ENCODE measurements at regions not wholly inside any gene's neighbourhood (a gene's known extent, or its start where the extent isn't known, plus 50 kb on each side); places are given as distances from the start of the nearest gene placed in this dataset.

DNA sequence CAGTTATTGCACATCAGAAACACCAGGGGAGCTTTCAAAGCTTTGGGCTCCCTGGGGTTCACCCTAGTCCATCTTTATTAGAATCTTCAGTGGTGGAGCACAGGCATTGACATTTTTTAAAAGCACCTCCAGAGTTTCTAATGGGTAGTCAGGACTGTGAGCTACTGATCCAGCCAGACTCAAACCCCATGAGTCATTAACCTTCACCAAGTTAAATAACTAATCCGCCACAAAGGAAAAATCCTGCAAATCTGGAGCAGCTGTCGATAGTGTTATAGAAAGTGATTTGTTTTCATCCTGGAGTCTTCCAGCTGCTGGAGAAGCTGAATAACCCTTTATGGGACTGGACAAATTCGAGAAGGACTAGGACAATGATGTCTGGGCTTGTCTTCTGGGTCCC is 93.2 kb upstream of the PIRT start:
- H3K79me2 ChIP-seq (ENCODE audit: insufficient read depth, low read length): no peaks in the 10 kb centered on the region
- Mint-ChIP-seq H3K27me3 (ENCODE audit: low read depth) (no peaks in the 10 kb centered on the region; the same call in none of the 2 replicates), H3K9me3 (peaks cover 0 to 2% of the 10 kb centered on the region in 2 experiments; a peak in 2 of 5 replicates), H3K36me3 (ENCODE audit: insufficient read depth in 1 of 3, low read depth in 3 of 3) (no peaks in the 10 kb centered on the region; a peak in 1 of 7 replicates), H3K4me3 (no peak overlapping the region), H3K4me1 (peaks cover 15 to 21% of the 10 kb centered on the region in 2 experiments), H3K27ac (peak overlapping the region in 1 of 3 experiments; percentile 20; a peak in 1 of 7 replicates)
- no peaks in the 10 kb centered on the region for H3K27me3 ChIP-seq (ENCODE audit: insufficient read depth, low read length)
- DNase-seq: no peak
- no peaks in the 10 kb centered on the region for H3K79me1 ChIP-seq (ENCODE audit: insufficient read depth, low read depth, low read length, poor library complexity, severe bottlenecking)
- no peak overlapping the region for H3K4me2 ChIP-seq (ENCODE audit: insufficient read depth, insufficient read length, low read length)
- H3K4me1 ChIP-seq (ENCODE audit: insufficient read depth, low read length): peaks cover 2% of the 10 kb centered on the region; the same call in 1 of the 2 replicates
- H4K91ac ChIP-seq (ENCODE audit: insufficient read length, low read depth, low read length): no peak overlapping the region
- no CpG with 5 or more reads among the region's 3 CpGs for WGBS (ENCODE audit: extremely low coverage, insufficient read length, low lambda C conversion rate)
- H3K56ac ChIP-seq (ENCODE audit: insufficient read length, low read depth, low read length): no peak overlapping the region
- H2BK120ac ChIP-seq (ENCODE audit: low read depth, low read length, poor library complexity, severe bottlenecking): no peak overlapping the region
- H2BK5ac ChIP-seq (ENCODE audit: insufficient read length, low read length): no peak overlapping the region
- H3K23ac ChIP-seq (ENCODE audit: insufficient read length, low read depth, low read length): no peak overlapping the region
- H3K9ac ChIP-seq (ENCODE audit: extremely low read depth, insufficient read length, low read length): no peak overlapping the region
- H4K5ac ChIP-seq (ENCODE audit: insufficient read length, low read depth, low read length): no peak overlapping the region
- H4K8ac ChIP-seq (replicated peaks; ENCODE audit: insufficient read length, low read depth, low read length): no peak overlapping the region
- no peak overlapping the region for H3K14ac ChIP-seq (ENCODE audit: insufficient read depth, low read length)
- no peak overlapping the region for H2BK12ac ChIP-seq (ENCODE audit: insufficient read length, low read depth, low read length)
- no peak overlapping the region for H3T11ph ChIP-seq (ENCODE audit: low read length)
- H2AFZ ChIP-seq (ENCODE audit: low read length): no peak overlapping the region
- H2BK15ac ChIP-seq (ENCODE audit: low read depth, low read length): no peak overlapping the region
- H3K9me3 ChIP-seq (ENCODE audit: control insufficient read depth, low read depth, low read length): no peaks in the 10 kb centered on the region
- no peak overlapping the region for H3K27ac ChIP-seq (ENCODE audit: insufficient read length, low read depth, low read length)
- no peak overlapping the region for H2AK5ac ChIP-seq (ENCODE audit: insufficient read length, low read length)
- H3K23me2 ChIP-seq (ENCODE audit: insufficient read length, low read depth, low read length, poor library complexity, severe bottlenecking): no peaks in the 10 kb centered on the region
- H4K20me1 ChIP-seq (ENCODE audit: control insufficient read depth, insufficient read depth, insufficient read length): no peaks in the 10 kb centered on the region
- H2BK20ac ChIP-seq (ENCODE audit: low read depth, low read length, poor library complexity, severe bottlenecking): no peak overlapping the region
- TF ChIP-seq, protein P1, sequence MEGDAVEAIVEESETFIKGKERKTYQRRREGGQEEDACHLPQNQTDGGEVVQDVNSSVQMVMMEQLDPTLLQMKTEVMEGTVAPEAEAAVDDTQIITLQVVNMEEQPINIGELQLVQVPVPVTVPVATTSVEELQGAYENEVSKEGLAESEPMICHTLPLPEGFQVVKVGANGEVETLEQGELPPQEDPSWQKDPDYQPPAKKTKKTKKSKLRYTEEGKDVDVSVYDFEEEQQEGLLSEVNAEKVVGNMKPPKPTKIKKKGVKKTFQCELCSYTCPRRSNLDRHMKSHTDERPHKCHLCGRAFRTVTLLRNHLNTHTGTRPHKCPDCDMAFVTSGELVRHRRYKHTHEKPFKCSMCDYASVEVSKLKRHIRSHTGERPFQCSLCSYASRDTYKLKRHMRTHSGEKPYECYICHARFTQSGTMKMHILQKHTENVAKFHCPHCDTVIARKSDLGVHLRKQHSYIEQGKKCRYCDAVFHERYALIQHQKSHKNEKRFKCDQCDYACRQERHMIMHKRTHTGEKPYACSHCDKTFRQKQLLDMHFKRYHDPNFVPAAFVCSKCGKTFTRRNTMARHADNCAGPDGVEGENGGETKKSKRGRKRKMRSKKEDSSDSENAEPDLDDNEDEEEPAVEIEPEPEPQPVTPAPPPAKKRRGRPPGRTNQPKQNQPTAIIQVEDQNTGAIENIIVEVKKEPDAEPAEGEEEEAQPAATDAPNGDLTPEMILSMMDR (conservative IDR thresholded peaks at IDR 0.05): no peak
- no peak overlapping the region for H3K18ac ChIP-seq (ENCODE audit: insufficient read length, low read depth, low read length)
- H3K4ac ChIP-seq (ENCODE audit: low read depth, low read length): no peak overlapping the region
